ENCODE measurements at regions not wholly inside any gene's neighbourhood (a gene's known extent, or its start where the extent isn't known, plus 50 kb on each side); places are given as distances from the start of the nearest gene placed in this dataset.

DNA sequence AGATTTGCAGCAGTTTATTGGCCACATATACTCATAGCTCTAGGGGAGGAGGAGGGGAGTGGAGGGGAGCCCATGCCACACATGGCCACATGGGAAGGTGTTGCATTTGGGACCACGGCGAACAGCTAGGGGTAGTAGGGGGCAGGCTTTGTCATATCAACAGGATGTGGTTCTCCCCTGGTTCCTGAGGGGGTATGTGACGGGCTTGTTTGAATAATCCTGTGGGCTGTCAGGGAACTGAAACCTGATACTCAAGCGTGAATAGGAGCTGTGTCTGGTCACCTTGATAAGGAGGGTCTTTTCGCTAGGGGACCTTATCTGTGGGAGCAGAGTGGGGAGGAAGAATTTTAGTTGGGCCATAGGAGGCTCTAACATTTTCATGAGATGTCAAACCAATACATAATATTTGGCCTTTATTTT is 264.7 kb downstream of the CTH start:
- TF ChIP-seq, protein P1, sequence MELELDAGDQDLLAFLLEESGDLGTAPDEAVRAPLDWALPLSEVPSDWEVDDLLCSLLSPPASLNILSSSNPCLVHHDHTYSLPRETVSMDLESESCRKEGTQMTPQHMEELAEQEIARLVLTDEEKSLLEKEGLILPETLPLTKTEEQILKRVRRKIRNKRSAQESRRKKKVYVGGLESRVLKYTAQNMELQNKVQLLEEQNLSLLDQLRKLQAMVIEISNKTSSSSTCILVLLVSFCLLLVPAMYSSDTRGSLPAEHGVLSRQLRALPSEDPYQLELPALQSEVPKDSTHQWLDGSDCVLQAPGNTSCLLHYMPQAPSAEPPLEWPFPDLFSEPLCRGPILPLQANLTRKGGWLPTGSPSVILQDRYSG (CRISPR knock-in tag; IDR thresholded peaks at IDR 0.05) = no peak
- TF ChIP-seq ZNF776 (CRISPR knock-in tag; IDR thresholded peaks at IDR 0.05) = no peak
- no peak for TF ChIP-seq ZNF34 (CRISPR knock-in tag; IDR thresholded peaks at IDR 0.05; ENCODE audit: borderline replicate concordance)
- no peak for TF ChIP-seq ZNF644 (CRISPR knock-in tag; IDR thresholded peaks at IDR 0.05; ENCODE audit: low read depth)
- no peak for TF ChIP-seq MXI1 (IDR thresholded peaks at IDR 0.05; ENCODE audit: borderline replicate concordance, low read depth, low read length)
- no peak for TF ChIP-seq POLR2AphosphoS5 (IDR thresholded peaks at IDR 0.05; ENCODE audit: low read depth, low read length)
- TF ChIP-seq FOXA3 (CRISPR knock-in tag; IDR thresholded peaks at IDR 0.05) = no peak
- no peak for TF ChIP-seq ATRX (CRISPR knock-in tag; IDR thresholded peaks at IDR 0.05; ENCODE audit: borderline replicate concordance)
